Left cardiac atrium (tissue), 4 donors: ENCODE measurements at regions not wholly inside any gene's neighbourhood (a gene's known extent, or its start where the extent isn't known, plus 50 kb on each side); places are given as distances from the start of the nearest gene placed in this dataset.
"Not testable (repeated sequence)": the region's sequence is repeated elsewhere in the genome, so short reads cannot be mapped to it uniquely, and the experiment has no call there.

Source experiments
- ATAC-seq, 2 donors: fragments of 200-7000 bp; cut with Tn5 transposase; one replicate each; pipeline ENCODE4 v1.9.1; 2020; ENCODE audit warnings: mild to moderate bottlenecking in 2 of 2, moderate library complexity in 2 of 2
- DNase-seq: peaks from one replicate; pipeline ENCODE4 v3.0.0-alpha.2; 2020
- intact Hi-C, 2 donors: fragments of 100-400 bp; cut with DNase I; formaldehyde crosslinking; loops; one replicate each; pipeline versions ENCODE4 v1.14.1 to v1.15.1; 2022 to 2023
- donor health status: DM: no; HTN: yes; CAD: no.
- donor health status: DM: no; HTN: yes; CAD: no; lungs with severe emphysema.
- donor health status: DM: yes; HTN: yes; CAD: no.
- donor health status: Dilated cardiomyopathy.

GRCh38 chr2:193428336-193428818, 1233.6 kb upstream of the TMEFF2 start:
- DNase-seq, result no peak
- intact Hi-C loops, result no loop called here
- ATAC-seq, result no peak

DNA sequence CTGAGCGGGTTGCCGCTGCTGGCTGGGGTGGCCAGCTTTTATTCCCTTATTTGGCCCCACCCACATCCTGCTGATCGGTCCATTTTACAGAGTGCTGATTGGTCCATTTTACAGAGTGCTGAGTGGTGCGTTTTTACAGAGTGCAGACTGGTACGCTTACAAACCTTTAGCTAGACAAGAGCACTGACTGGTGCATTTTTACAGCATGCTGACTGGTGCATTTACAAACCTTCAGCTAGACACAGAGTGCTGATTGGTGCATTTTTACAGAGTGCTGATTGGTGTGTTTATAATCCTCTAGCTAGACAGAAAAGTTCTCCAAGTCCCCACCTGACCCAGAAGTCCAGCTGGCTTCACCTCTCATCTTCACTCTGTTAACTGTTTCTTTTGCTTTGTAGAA, 1217.6 kb upstream of the TMEFF2 start:
- DNase-seq, intact Hi-C loops, ATAC-seq: not testable (repeated sequence)

DNA sequence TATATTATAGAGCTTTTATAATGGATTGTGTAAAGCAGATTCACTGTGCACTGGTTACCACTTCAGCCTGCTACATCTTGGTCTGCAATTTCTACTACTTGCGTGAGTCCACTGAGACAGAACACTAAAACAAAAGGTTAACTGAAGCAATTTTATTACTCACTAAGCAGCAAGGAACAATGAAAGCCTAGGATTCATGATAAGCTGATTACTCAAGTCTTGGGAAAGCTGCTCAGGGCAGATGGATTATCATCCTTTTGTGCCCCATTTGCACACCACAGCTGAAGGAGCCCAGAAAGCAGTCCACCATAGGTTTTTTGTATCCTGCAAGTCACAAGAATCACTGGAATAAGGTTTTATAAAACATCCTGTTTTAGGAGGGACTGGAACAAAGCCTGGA, 1215.2 kb upstream of the TMEFF2 start:
- DNase-seq (no peak), ATAC-seq (no peak)
- intact Hi-C loops, result no loop called here

DNA sequence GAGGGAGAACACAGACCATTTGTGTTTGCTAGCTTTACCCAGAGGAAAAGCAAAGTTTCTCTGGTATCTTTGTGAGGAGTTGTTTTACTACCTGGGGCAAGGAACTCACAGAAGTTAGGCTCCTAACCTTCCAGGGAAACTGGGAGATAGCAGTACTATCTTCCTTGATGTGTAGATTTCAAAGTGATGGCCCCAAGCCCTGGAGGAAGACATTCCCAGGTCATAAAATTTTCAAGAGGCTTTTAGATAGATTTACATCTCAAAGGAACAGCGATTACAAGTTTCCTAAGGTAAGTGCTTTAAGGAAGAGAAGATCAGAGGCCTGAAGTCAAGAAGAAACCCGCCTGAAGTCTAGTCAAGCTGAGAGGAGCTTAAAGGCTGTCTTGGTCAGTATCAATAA, 1187.8 kb upstream of the TMEFF2 start:
- ATAC-seq (no peak), DNase-seq (no peak)
- intact Hi-C loops, result no loop called here

- DNase-seq (no peak), ATAC-seq (no peak)
- intact Hi-C loops, result no loop called here
Observed at GRCh38 chr2:193377789-193378188, 1183.1 kb upstream of the TMEFF2 start.

- ATAC-seq (no peak), DNase-seq (no peak)
- intact Hi-C loops, result no loop called here
Observed at GRCh38 chr2:193373120-193373519, 1178.4 kb upstream of the TMEFF2 start.

GRCh38 chr2:193371200-193371599, 1176.5 kb upstream of the TMEFF2 start:
- no peak for ATAC-seq
- no peak for DNase-seq
- intact Hi-C loops, result no loop called here

- intact Hi-C loops, result no loop called here
- DNase-seq (no peak), ATAC-seq (no peak)
Observed at GRCh38 chr2:193368615-193369014, 1173.9 kb upstream of the TMEFF2 start.

GRCh38 chr2:193357508-193357907, 1162.8 kb upstream of the TMEFF2 start:
- DNase-seq (no peak), ATAC-seq (no peak)
- intact Hi-C loops, result no loop called here

DNA sequence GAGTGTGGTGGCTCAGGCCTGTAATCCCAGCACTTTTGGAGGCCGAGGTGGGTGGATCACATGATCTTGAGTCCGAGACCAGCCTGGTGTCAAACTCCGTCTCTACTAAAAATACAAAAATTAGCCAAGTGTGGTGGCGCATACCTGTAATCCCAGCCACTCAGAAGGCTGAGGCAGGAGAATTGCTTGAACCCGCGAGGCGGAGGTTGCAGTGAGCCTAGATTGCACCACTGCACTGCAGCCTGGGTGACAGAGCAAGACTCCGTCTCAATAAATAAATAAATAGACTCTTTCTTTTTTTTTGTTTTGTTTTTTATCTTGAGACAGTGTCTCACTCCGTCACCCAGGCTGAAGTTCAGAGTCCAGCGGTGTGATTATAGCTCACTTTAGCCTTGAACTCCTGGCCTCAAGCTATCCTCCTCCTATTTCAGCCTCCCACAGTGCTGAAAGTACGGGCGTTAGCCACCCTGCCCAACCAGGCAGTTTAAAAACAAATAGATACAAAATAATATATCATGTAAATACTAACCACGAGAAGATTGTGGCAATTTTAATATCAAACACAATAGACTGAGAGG, 1158.0 kb upstream of the TMEFF2 start:
- DNase-seq, intact Hi-C loops: not testable (repeated sequence)

GRCh38 chr2:193350509-193350908, 1155.8 kb upstream of the TMEFF2 start:
- ATAC-seq (no peak), DNase-seq (no peak)
- intact Hi-C loops, result no loop called here

More for the DNA sequence above, 1158.0 kb upstream of the TMEFF2 start:
- not testable (repeated sequence) for ATAC-seq

GRCh38 chr2:193349642-193350041, 1154.9 kb upstream of the TMEFF2 start:
- intact Hi-C loops, result no loop called here
- DNase-seq (no peak), ATAC-seq (no peak)

GRCh38 chr2:193348055-193348454, 1153.3 kb upstream of the TMEFF2 start:
- ATAC-seq, result no peak
- DNase-seq, result no peak
- intact Hi-C loops, result no loop called here

DNA sequence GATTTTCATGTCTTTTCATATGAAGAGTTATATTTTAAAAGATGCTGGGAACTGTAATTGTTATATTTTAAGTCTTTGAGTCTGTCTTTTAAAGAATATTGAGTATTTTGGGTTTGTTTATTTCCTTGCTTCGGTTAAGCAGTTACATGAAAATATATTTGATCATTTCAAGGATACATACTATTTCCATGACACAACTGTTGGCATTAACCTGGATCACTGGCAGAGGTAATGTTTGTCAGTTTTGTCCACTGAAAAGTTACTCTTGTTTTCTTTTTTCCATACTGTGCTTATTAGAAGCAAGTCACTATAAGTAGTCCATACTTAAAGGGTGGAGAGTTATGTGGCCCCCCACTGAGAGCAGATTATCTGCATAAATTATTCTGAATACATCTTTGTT, 1142.0 kb upstream of the TMEFF2 start:
- intact Hi-C loops, result no loop called here
- DNase-seq (no peak), ATAC-seq (no peak)

GRCh38 chr2:193334401-193334800, 1139.7 kb upstream of the TMEFF2 start:
- no peak for DNase-seq
- intact Hi-C loops, result no loop called here
- ATAC-seq, result no peak

GRCh38 chr2:193333539-193333938, 1138.8 kb upstream of the TMEFF2 start:
- no peak for ATAC-seq
- intact Hi-C loops, result no loop called here
- DNase-seq, result no peak

DNA sequence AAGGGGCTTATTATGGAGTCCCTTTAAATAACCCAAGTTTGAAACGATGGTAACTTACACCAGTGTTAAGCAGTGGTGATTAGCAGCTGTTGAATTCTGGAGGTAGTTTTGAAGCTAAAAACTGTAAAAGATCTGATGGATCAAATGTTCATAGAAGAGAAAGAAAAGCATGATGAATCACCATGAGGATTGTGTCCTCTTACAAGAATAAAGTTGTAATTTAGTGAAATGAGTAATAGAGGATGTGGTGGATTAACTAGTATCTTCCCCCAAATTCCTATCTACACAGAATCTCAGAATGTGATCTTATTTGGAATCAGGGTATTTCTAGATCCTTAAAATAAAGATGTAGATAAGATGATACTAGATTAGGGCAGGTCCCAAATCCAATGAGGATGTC, 1138.2 kb upstream of the TMEFF2 start:
- no peak for DNase-seq
- ATAC-seq, result no peak
- intact Hi-C loops, result no loop called here

- intact Hi-C loops, result no loop called here
- DNase-seq, result no peak
- no peak for ATAC-seq
Observed at GRCh38 chr2:193331676-193332075, 1136.9 kb upstream of the TMEFF2 start.

- intact Hi-C loops, result no loop called here
- DNase-seq (no peak), ATAC-seq (no peak)
Observed at GRCh38 chr2:193326296-193326695, 1131.6 kb upstream of the TMEFF2 start.

DNA sequence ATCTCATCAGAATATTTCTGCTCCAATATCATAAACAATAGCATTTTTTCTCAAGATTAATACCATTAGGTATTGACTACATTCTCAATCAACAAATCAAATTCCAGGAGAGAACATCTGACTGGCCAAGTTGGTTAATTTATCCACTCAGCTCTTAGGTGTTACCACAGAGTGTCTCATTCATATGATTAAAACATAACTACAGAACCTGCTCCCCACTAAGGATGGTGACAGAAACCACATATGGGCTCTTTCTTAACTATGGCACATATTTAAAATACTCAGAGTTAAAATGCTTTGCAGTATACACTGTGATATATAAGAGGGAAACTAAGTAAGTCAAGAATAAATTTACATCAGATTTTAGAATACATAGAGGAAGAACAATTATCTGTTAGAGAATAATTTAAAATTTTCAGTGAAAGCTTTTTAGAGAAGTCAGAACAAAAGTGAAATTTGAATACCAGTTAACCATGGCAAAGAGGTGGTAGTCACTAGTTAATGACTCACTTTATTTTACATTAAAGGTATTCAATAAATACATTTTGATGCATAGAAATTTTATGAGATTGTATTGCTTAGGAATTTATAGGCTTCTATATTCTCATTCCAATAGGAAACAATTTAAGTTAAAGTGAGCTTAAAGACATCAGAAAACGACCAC, 1120.8 kb upstream of the TMEFF2 start:
- intact Hi-C loops, result no loop called here
- DNase-seq (no peak), ATAC-seq (no peak)

- intact Hi-C loops, result no loop called here
- DNase-seq (no peak), ATAC-seq (no peak)
Observed at GRCh38 chr2:193303464-193303863, 1108.7 kb upstream of the TMEFF2 start.
